SK-N-SH (cell line): ENCODE measurements at regions not wholly inside any gene's neighbourhood (a gene's known extent, or its start where the extent isn't known, plus 50 kb on each side); places are given as distances from the start of the nearest gene placed in this dataset.

Source experiments
- MAX ChIP-seq: IDR thresholded peaks from 2 replicates; pipeline ENCODE4 v1.4.0; 2012; ENCODE audit warnings: low read depth
- MXI1 ChIP-seq: IDR thresholded peaks from 2 replicates; pipeline ENCODE4 v1.6.1; 2012; ENCODE audit warnings: mild to moderate bottlenecking, low read depth, low read length, improper control_type of control experiment
- RAD21 ChIP-seq: IDR thresholded peaks from 2 replicates; pipeline ENCODE4 v1.6.1; 2012; ENCODE audit warnings: mild to moderate bottlenecking, low read length
- TAF1 ChIP-seq: IDR thresholded peaks from 2 replicates; pipeline ENCODE4 v1.6.1; 2012; ENCODE audit warnings: low read depth, mild to moderate bottlenecking, low read length, moderate library complexity, borderline replicate concordance
- TCF12 ChIP-seq: IDR thresholded peaks from 2 replicates; pipeline ENCODE4 v1.4.0; 2012
- USF1 ChIP-seq: IDR thresholded peaks from 2 replicates; pipeline ENCODE4 v1.4.0; 2012; ENCODE audit warnings: low read depth, borderline replicate concordance
- YY1 ChIP-seq: IDR thresholded peaks from 2 replicates; pipeline ENCODE4 v1.4.0; 2012; ENCODE audit warnings: low read depth, mild to moderate bottlenecking
- TF ChIP-seq, protein P1 (sequence below): fragments of 200-600 bp; sonication (generic); IDR thresholded peaks from 2 replicates; pipeline ENCODE4 v1.6.1; 2017; ENCODE audit warnings: antibody characterized with exemption, mild to moderate bottlenecking, moderate library complexity
- TF ChIP-seq, protein P2 (sequence below): IDR thresholded peaks from 2 replicates; pipeline ENCODE4; 2012
- TF ChIP-seq, protein P3 (sequence below): IDR thresholded peaks from 2 replicates; pipeline ENCODE4 v1.4.0; 2012; ENCODE audit warnings: low read depth, borderline replicate concordance

GRCh38 chr14:82073547-82073946, 539.9 kb upstream of the SEL1L start:
- TF ChIP-seq, protein P1, sequence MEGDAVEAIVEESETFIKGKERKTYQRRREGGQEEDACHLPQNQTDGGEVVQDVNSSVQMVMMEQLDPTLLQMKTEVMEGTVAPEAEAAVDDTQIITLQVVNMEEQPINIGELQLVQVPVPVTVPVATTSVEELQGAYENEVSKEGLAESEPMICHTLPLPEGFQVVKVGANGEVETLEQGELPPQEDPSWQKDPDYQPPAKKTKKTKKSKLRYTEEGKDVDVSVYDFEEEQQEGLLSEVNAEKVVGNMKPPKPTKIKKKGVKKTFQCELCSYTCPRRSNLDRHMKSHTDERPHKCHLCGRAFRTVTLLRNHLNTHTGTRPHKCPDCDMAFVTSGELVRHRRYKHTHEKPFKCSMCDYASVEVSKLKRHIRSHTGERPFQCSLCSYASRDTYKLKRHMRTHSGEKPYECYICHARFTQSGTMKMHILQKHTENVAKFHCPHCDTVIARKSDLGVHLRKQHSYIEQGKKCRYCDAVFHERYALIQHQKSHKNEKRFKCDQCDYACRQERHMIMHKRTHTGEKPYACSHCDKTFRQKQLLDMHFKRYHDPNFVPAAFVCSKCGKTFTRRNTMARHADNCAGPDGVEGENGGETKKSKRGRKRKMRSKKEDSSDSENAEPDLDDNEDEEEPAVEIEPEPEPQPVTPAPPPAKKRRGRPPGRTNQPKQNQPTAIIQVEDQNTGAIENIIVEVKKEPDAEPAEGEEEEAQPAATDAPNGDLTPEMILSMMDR: no peak
- TF ChIP-seq, protein P2, sequence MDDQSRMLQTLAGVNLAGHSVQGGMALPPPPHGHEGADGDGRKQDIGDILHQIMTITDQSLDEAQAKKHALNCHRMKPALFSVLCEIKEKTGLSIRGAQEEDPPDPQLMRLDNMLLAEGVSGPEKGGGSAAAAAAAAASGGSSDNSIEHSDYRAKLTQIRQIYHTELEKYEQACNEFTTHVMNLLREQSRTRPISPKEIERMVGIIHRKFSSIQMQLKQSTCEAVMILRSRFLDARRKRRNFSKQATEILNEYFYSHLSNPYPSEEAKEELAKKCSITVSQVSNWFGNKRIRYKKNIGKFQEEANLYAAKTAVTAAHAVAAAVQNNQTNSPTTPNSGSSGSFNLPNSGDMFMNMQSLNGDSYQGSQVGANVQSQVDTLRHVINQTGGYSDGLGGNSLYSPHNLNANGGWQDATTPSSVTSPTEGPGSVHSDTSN: no peak
- TF ChIP-seq, protein P3, sequence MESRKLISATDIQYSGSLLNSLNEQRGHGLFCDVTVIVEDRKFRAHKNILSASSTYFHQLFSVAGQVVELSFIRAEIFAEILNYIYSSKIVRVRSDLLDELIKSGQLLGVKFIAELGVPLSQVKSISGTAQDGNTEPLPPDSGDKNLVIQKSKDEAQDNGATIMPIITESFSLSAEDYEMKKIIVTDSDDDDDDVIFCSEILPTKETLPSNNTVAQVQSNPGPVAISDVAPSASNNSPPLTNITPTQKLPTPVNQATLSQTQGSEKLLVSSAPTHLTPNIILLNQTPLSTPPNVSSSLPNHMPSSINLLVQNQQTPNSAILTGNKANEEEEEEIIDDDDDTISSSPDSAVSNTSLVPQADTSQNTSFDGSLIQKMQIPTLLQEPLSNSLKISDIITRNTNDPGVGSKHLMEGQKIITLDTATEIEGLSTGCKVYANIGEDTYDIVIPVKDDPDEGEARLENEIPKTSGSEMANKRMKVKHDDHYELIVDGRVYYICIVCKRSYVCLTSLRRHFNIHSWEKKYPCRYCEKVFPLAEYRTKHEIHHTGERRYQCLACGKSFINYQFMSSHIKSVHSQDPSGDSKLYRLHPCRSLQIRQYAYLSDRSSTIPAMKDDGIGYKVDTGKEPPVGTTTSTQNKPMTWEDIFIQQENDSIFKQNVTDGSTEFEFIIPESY: no peak
- no peak for TF ChIP-seq TCF12
- TF ChIP-seq YY1: no peak
- TF ChIP-seq RAD21: no peak
- no peak for TF ChIP-seq MAX
- TF ChIP-seq TAF1: no peak
- no peak for TF ChIP-seq MXI1
- TF ChIP-seq USF1: no peak
